CD4-positive, alpha-beta T cell treated with Interleukin-17A for 1 hour (primary cell): ENCODE measurements at regions not wholly inside any gene's neighbourhood (a gene's known extent, or its start where the extent isn't known, plus 50 kb on each side); places are given as distances from the start of the nearest gene placed in this dataset.

Experiments
- DNase-seq: peaks from one replicate; pipeline ENCODE4 v3.0.0-alpha.2; 2020

- DNase-seq, result no peak
Observed at GRCh38 chr4:37000281-37000680, 244.3 kb upstream of the NWD2 start.

- DNase-seq, result no peak
Observed at GRCh38 chr4:37001688-37002436, 242.7 kb upstream of the NWD2 start.

DNA sequence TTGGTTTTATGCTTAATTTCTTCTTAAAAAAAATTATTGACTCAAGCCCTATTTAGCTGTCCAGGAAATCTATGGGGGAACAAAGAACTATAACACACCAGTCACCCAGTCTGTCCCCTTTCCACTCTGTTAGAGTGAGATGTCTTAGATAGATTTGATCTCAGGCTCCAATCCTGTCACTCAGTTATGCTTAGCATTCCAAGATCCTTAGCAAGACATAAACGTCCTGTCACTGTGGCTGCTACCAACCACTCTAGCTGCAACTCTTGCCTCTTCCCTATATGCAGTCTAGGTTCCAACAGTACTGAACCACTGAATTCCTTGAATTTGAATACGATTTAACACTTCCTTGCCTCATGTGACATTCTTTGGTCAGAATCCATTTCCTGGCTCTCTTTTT lies 241.9 kb upstream of the NWD2 start:
- DNase-seq, result no peak

- no peak for DNase-seq
Observed at GRCh38 chr4:37008199-37008598, 236.3 kb upstream of the NWD2 start.

DNA sequence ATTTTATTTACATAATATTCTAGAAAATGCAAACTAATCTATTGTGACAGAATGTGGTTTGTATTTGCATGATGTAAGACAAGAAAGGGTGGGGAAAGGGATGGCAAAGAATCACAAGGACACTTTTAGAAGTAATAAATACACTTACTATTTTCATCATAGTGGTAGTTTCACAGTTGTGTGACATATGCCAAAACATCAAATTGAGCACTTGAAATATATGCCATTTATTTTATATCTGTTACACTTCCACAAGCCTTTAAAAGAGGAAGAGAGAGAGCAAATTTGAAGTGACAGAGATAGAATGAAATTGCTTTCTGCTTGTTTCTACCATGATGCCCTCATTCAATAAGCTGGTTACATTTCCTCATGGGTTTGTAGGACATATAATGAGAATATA lies 230.0 kb upstream of the NWD2 start:
- no peak for DNase-seq

GRCh38 chr4:37015391-37015790 lies 229.2 kb upstream of the NWD2 start:
- no peak for DNase-seq

- no peak for DNase-seq
Observed at GRCh38 chr4:37023504-37023903, 221.0 kb upstream of the NWD2 start.

- no peak for DNase-seq
Observed at GRCh38 chr4:37023996-37024395, 220.5 kb upstream of the NWD2 start.

GRCh38 chr4:37040816-37041215 lies 203.7 kb upstream of the NWD2 start:
- no peak for DNase-seq

DNA sequence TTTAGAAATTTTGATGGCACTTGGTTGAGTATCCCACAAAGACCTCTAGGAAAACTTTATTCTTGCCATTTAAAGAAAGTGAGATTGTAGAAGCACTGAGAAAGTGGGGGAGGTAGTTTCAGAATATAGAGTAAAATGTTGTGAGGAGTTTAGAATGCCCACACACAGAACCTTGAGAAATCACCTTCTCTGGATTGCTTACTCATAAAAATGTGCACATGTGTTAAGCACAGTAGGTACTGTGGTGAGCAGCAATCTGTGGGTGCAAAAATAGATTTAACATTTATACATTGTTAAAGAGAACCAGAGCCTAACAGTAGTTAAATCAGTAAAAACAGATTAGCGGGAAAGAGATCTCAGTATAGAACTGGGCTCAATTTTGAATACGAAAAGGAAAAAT lies 201.2 kb upstream of the NWD2 start:
- DNase-seq, result no peak

DNA sequence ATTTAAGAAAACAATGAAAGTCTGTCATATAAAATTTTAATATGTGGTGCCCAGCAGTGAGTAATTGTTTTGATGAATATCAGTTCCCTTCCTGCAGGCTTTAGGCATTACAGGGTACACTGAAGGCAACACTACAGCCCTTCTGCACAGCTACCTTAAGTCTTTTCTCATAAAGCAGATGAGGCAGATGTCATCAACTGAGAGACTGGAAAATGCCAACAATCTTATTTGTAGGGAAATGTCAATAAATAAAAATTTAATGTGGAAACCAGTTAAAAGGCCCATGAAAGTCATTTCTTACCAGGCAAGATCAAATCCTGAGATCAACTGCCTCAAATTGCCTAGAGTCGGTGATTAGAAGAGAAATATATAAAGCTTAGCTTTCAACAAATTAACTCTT lies 193.4 kb upstream of the NWD2 start:
- DNase-seq, result no peak

- DNase-seq, result no peak
Observed at GRCh38 chr4:37051866-37052265, 192.7 kb upstream of the NWD2 start.

- DNase-seq, result no peak
Observed at GRCh38 chr4:37054531-37055077, 189.9 kb upstream of the NWD2 start.

- no peak for DNase-seq
Observed at GRCh38 chr4:37058826-37059225, 185.7 kb upstream of the NWD2 start.

- no peak for DNase-seq
Observed at GRCh38 chr4:37066159-37066558, 178.4 kb upstream of the NWD2 start.

DNA sequence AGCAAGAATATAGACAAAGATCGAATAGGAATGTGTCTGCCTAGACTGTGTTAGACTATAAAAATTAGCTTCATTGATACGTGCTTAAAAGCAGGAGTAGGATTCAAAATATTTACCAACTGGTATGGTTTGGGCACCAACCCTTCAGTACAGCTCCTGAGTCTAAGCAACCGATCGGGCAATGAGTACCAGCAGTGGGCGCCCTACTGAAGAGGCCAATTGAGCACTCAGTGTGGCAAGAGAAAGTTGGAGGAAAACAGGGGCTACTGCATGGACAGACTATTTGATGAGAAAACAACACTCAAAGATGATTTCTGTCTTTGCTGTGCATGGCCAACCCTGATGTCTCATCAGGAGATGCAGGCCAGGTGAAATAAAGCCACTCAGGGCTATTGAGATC lies 176.0 kb upstream of the NWD2 start:
- no peak for DNase-seq

GRCh38 chr4:37070041-37070440 lies 174.5 kb upstream of the NWD2 start:
- DNase-seq, result no peak

DNA sequence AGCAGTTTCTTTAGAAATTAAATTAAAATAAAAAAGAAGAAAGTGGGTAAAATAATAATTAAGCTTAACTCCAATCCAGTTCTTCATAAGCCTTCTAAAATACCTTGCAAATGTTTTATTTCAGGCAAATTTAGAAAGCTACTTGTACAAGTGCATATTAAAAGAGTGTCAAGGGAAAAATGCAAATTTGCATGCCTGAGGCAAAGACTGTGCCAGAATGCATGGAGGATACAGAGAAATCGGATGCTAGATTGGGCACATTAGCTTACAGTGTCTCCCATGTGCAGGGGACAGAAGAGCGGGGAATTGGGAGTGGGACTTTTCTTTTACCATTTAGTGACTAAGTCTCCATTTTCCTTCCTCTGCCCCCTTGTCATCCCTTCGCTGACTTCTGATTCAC lies 173.0 kb upstream of the NWD2 start:
- DNase-seq, result no peak

DNA sequence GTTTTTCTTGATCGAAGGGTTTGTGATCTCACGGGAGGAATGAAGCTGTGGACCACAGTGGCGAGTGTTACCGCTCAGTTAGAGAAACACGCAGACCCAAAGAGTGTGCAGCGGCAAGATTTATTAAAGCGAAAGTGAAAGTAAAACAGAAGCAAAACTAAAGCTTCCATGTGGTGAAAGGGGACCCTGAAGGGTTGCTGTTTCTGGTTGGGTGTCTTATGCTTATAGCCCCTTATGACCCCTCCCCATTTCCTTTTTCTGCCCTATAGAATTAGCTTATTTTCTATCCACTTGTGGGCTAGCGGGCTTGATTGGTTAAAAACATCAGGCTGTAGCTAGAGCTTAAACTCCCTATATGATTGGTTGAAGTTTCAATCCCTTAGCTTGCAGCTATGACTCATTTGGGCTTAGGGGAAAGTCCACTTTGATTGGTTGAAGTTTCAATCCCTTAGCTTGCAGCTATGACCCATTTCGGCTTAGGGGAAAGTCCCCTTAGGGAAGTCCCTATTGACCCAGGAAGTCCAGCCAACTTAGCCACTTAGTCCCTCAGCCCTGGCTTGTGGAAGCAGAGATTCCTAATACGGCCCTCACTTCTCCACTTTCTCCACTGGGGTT lies 171.2 kb upstream of the NWD2 start:
- no peak for DNase-seq

- DNase-seq, result no peak
Observed at GRCh38 chr4:37082912-37083311, 161.6 kb upstream of the NWD2 start.

GRCh38 chr4:37095925-37096324 lies 148.6 kb upstream of the NWD2 start:
- no peak for DNase-seq

- DNase-seq, result no peak
Observed at GRCh38 chr4:37101182-37101581, 143.4 kb upstream of the NWD2 start.

DNA sequence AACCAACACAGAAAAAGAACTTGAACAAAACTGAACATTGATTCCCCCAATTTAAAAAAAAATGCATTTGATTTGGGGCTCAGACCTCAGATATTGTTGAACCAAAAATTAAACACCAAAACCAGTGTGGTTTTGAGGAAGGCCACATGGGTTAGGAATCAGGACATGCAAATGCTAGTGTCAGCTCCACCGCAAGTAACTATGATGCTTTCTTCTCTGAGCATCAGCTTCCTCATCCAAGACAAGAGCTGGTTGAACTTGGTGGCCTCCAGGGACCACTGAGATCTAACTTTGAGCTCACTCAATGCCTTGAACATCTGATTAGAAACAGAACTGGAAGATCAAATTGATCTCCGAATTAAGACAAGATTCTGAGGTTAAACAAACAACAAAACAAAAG lies 142.9 kb upstream of the NWD2 start:
- no peak for DNase-seq

DNA sequence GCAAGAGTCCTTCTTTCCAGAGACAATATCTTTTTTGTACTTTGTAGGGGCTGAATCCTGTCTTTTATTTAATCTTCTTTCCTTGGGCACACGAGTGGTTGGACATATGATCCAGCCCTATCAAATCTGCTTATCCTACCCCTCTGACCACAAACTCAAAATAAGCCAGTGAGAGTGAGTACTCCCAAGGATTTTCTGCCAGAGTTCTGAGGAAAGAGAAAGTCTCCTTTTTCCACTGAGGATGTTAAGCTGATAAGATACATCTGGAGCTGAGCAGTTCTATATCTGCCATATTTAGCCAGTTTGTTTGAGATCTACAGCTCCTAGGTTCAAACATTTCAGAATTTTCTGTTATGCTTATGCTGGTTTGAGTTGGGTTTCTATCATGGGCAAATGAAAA lies 134.8 kb upstream of the NWD2 start:
- no peak for DNase-seq

DNA sequence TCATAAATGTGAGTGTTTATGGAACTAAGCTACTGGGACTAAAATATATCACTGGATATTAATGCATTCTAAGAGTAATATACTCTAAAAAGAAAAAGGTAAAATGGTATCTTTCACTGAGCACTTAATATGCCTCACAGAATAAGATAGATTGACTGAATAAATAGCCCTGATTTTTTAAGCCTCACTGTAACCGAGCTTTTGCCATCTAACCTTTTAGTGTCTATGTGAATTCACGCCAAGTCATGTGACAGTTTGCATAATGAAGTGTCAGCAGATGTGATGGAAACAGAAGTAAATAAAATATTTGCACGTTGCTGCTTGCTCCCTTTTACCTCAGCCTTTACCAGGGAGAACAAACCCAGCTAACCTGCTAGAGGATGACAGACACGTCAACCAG lies 119.7 kb upstream of the NWD2 start:
- no peak for DNase-seq
